AG08395 (cell line): ENCODE measurements at regions not wholly inside any gene's neighbourhood (a gene's known extent, or its start where the extent isn't known, plus 50 kb on each side); places are given as distances from the start of the nearest gene placed in this dataset.
"Not testable (repeated sequence)": the region's sequence is repeated elsewhere in the genome, so short reads cannot be mapped to it uniquely, and the experiment has no call there.

ENCODE experiments used
- DNase-seq: peaks from one replicate; pipeline ENCODE4 v3.0.0; 2012; ENCODE audit warnings: mixed read lengths, low spot score

- no peak for DNase-seq
These were observed 79.1 kb upstream of the MYL10 start for GRCh38 chr7:101708223-101708622.

DNA sequence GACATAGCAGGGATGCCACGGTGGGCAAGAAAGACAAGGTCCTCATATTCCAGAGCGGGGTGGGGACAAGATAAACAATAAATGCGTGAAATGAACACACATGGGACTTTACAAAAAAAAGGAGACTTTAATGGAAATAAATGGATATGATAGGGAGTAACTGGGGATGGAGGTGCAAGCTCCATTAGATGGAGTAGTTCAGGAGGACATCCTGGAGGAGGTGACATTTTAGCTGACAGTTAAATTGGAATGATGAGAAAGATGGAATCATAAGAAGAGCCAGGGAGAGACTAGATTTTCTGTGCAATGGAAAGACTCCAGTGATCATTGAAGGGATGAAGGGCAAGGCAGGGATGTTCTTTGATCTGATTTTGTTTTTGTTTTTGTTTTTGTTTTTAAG, 83.6 kb upstream of the MYL10 start:
- DNase-seq = no peak

- DNase-seq = no peak
These were observed 85.0 kb upstream of the MYL10 start for GRCh38 chr7:101714097-101714496.

GRCh38 chr7:101717628-101718357, 88.7 kb upstream of the MYL10 start:
- DNase-seq = peak; percentile 86

- no peak for DNase-seq
These were observed 89.4 kb upstream of the MYL10 start for GRCh38 chr7:101718363-101719122.

DNA sequence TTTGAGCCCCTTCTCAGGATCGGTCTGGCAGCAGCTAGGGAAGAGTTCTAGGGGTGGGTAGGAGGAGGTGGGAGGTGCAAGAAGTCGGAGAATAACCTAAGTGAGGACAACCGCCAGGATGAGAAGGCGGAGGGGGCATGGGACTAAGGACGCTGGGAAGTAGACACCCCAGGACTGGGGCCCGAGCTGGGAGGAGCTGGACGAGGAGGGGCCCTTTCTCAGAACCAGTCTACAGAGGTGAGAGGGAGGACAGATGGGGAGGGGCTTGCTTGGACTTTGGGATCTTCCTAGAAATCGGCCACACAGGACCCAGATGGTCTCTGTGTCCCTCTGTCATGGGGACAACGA, 90.0 kb upstream of the MYL10 start:
- no peak for DNase-seq

GRCh38 chr7:101720324-101720723, 91.2 kb upstream of the MYL10 start:
- DNase-seq = no peak

- no peak for DNase-seq
These were observed 93.2 kb upstream of the MYL10 start for GRCh38 chr7:101722247-101722646.

GRCh38 chr7:101723835-101724234, 93.6 kb upstream of the CUX1 start:
- DNase-seq = no peak

GRCh38 chr7:101724957-101725356, 92.5 kb upstream of the CUX1 start:
- DNase-seq = no peak

GRCh38 chr7:101725921-101726320, 91.5 kb upstream of the CUX1 start:
- DNase-seq = no peak

- no peak for DNase-seq
These were observed 90.2 kb upstream of the CUX1 start for GRCh38 chr7:101727184-101727583.

DNA sequence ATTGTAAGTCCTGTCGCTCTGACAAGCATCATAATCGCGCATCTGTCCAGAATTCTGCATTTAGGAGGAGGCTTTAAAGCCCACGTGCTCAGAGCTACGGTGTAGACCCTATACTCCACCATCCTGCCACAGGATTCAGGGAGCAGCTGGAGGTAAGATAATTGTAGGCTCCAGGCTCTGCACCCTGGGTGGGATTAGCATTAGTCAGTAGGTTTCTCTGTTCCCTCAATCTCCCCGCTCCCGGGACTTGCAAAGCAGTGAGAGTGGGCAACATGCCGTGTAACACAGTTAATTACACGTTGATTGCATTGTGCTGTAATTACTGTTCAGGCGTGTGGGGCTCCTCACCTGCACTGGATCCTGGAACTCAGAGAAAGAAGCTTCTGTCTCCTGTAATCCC, 89.3 kb upstream of the CUX1 start:
- no peak for DNase-seq

DNA sequence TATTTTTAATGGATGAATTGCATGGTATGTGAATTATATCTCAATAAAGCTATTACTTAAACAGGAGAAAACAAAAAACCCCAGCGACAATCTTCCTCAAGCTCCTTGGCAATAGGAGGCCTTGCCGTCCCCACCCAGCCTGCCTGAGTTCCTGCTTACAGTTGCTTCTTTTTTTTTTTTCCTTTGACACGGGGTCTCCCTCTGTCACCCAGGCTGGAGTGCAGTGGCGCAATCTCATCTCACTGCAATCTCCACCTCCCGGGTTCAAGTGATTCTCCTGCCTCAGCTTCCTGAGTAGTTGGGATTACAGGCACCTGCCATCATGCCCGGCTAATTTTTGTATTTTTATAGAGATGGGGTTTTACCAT, 88.6 kb upstream of the CUX1 start:
- DNase-seq = not testable (repeated sequence)

- DNase-seq = no peak
These were observed 88.1 kb upstream of the CUX1 start for GRCh38 chr7:101729241-101729883.

- DNase-seq = no peak
These were observed 85.8 kb upstream of the CUX1 start for GRCh38 chr7:101731502-101732084.

DNA sequence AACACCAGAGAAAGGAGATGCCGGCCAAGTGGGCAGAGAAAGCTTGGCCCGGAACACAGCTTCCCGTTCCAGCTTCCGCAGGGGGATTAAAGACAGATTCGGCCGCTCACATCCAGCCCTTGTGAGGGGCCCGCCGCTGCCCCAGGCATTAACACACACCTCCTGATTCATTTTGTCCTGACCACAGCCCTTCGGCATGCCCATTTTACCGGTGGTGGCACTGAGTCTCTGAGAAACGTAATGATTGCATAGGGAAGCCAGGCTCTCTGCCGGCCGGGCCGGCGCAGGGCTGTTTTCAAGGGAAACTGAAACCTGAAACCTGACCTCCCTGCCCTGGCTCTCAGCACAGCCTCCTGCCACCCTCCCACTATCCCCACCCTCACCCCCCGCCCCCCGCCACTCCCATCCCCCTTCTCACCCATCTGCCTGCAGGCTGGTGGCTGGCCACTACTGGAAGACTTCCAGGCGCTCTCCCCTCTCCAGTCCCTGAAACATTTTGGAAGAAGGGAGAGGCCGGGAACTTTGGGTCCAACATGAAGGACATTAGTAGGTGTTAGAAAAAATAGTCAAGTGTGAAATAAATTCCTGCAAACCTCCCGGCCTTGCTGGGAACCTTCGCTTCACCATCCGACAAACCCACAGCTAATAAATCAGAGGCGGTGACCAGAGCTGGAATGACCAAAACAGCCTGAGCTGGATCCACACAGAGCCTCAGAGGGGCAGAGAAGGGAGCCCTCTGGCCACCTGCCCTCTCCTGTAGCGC, 83.5 kb upstream of the CUX1 start:
- DNase-seq = peak; percentile 54

GRCh38 chr7:101736084-101736483, 81.3 kb upstream of the CUX1 start:
- no peak for DNase-seq

GRCh38 chr7:101739775-101740398, 77.5 kb upstream of the CUX1 start:
- DNase-seq = no peak

DNA sequence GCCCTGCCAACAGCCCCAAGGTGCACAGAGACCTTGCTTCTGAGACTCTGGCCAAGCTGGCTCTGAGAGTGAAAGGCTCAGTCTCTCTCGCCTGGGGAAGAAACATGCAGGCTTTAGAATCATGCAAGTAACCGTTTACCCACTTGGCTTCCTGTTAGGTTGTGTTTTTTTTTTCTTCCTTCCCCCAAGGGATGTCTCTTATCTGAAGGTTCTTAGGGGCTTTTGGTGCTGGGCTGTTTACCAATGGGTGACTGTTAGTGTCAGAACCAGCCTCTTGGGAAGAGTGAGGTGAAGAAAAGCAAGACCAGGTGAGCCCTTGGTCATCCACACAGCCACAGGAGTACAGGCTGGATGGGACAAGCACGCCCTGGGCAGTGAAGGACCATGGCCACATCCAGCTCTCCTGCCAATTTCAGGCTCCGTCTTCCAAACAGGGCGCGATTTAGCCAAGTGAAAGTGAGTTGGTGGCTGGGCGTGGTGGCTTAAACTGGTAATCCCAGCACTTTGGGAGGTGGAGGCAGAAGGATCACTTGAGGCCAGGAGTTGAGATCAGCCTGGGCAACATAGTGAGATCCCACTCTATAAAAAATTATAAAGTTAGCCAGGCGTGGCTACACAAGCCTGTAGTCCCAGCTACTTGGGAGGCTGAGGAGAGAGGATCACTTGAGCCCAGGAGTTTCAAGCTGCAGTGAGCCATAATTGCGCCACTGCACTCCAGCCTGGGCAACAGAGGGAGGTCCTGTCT, 76.3 kb upstream of the CUX1 start:
- DNase-seq = no peak
